Heart left ventricle (tissue), 13 donors: ENCODE measurements at regions not wholly inside any gene's neighbourhood (a gene's known extent, or its start where the extent isn't known, plus 50 kb on each side); places are given as distances from the start of the nearest gene placed in this dataset.

Source experiments
- POLR2A ChIP-seq, 2 donors: fragments of 450-650 bp; IDR thresholded peaks; one replicate each; pipeline ENCODE4 v1.6.1; 2017; ENCODE audit warnings: antibody characterized with exemption in 2 of 2, mild to moderate bottlenecking in 2 of 2, moderate library complexity in 2 of 2
- TF ChIP-seq, protein P1 (sequence below), 12 donors: fragments of 200-600 bp; sonication (generic) in 4 of 12; IDR thresholded peaks; one replicate each; pipeline versions ENCODE4 v1.5.0 to v1.8.0; 2018 to 2022; ENCODE audit warnings: antibody characterized with exemption in 12 of 12, mild to moderate bottlenecking in 5 of 12
- donor health status: ischemic (EF 13 %, LVEDD 7.1; RV severe dilation, severe dysfunction).
- donor health status: DM: no; HTN: yes; CAD: no.
- donor health status: DM: no; HTN: no; CAD: no.
- donor health status: ischemic (EF 25% LVEDD 6.9; RV normal size, moderate dysfunction).
- donor health status: ischemic (EF 25% LVEDD 5.7; RV mildly dilated, moderate dysfunction).
- donor health status: ischemic (EF 35%, LVEDD 5.7; RV mildly dilated, moderate dysfunction).
- donor health status: nonischemic (EF 11% LVEDD 7.7; RV severe dilation, severe dysfunction).
- donor health status: DM: yes; HTN: yes; CAD: no.
- donor health status: PGD.
- donor health status: ischemic (EF 29% LVEDD 5.4; RV normal size, mild dysfunction).
- donor health status: nonischemic (EF 23%, LVEDD 6.1; RV moderate dilation, normal function).

DNA sequence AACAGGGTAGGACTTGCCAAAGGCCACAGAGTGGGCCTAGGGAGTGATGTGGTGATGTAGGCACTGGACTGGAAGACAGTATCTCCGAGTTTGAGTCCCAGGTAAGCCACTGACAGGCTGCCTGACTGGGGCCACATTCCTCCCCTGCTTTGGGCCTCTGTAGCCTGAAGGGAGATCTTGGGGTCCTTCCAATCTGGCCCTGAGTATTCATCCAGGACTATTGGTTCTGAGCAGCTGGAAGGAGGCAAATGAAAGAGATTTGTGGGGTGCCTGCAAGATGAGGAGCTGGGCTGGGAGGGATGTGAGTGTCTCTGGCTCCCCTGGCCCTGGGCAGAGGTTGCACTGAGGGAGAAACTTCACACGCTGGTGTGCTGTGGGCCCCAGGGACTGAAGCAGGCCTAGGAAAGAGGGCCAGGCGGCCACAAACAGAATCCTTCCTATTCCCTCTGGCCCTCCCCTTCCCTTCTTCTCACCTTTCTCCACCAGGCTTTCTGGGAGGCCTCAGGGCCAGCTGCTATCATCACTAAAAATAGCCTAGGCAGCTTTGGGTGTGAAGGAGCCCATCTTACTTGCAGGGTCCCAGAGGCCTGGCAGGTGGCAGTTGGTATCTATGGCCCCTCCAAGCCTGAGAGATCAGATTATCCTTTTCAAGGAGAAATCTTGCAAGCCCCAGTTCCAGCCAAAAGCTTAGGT lies 70.1 kb downstream of the PJA1 start:
- TF ChIP-seq, protein P1, sequence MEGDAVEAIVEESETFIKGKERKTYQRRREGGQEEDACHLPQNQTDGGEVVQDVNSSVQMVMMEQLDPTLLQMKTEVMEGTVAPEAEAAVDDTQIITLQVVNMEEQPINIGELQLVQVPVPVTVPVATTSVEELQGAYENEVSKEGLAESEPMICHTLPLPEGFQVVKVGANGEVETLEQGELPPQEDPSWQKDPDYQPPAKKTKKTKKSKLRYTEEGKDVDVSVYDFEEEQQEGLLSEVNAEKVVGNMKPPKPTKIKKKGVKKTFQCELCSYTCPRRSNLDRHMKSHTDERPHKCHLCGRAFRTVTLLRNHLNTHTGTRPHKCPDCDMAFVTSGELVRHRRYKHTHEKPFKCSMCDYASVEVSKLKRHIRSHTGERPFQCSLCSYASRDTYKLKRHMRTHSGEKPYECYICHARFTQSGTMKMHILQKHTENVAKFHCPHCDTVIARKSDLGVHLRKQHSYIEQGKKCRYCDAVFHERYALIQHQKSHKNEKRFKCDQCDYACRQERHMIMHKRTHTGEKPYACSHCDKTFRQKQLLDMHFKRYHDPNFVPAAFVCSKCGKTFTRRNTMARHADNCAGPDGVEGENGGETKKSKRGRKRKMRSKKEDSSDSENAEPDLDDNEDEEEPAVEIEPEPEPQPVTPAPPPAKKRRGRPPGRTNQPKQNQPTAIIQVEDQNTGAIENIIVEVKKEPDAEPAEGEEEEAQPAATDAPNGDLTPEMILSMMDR (IDR thresholded peaks at IDR 0.05) = no peak
- no peak for TF ChIP-seq POLR2A (IDR thresholded peaks at IDR 0.05)
